OCI-LY3 (cell line): ENCODE measurements at regions not wholly inside any gene's neighbourhood (a gene's known extent, or its start where the extent isn't known, plus 50 kb on each side); places are given as distances from the start of the nearest gene placed in this dataset.

Experiments
- EZH2phosphoT487 ChIP-seq: fragments of 200-600 bp; shearing (Covaris generic); IDR thresholded peaks from 2 replicates; pipeline ENCODE4 v1.6.1; 2018; ENCODE audit warnings: antibody characterized with exemption, mixed run types, low read depth
- TF ChIP-seq, protein P1 (sequence below): fragments of 200-600, 300-600 bp; sonication (generic); IDR thresholded peaks from 2 replicates; pipeline ENCODE4 v1.5.1; 2014; ENCODE audit warnings: antibody characterized with exemption, low read length, low read depth

DNA sequence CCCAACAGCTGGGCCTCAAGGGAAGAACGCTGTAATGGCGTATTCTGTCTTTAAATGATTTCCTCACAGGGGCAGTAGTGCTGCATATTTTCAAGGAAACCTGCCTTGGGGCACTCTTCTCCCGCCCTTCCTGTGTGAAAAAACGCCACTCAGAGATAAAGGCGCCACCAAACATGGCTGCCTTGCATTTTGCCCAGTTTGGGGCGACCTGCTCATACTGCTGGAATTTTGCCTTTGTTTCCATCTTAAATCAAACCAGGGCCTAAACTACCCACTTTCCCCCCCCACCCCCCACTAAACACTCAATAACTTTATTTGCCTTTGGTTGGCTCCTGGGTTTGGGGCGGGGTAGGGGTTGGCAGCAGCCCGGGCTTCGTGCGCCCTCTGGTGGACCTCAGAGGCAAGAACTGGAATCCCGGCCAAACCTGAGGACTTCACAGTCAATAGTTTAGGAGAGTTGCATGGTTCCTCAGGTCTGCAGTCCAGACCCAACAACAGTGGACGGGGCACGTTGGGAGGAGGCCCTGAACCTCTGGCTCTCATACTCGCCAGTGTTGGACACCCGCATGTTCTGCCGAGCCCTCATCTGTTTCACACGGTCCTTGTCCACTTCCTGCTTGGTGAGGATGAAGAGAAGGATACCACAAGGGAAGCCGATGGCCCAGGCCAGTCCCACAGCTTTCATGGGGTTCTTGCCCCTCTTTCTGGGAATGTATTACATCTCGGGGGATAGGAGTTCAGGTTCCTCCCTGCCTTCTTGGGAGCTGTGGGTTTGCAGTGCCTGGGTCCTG is 220.1 kb upstream of the STK26 start:
- TF ChIP-seq, protein P1, sequence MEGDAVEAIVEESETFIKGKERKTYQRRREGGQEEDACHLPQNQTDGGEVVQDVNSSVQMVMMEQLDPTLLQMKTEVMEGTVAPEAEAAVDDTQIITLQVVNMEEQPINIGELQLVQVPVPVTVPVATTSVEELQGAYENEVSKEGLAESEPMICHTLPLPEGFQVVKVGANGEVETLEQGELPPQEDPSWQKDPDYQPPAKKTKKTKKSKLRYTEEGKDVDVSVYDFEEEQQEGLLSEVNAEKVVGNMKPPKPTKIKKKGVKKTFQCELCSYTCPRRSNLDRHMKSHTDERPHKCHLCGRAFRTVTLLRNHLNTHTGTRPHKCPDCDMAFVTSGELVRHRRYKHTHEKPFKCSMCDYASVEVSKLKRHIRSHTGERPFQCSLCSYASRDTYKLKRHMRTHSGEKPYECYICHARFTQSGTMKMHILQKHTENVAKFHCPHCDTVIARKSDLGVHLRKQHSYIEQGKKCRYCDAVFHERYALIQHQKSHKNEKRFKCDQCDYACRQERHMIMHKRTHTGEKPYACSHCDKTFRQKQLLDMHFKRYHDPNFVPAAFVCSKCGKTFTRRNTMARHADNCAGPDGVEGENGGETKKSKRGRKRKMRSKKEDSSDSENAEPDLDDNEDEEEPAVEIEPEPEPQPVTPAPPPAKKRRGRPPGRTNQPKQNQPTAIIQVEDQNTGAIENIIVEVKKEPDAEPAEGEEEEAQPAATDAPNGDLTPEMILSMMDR, result peak; percentile 73
- TF ChIP-seq EZH2phosphoT487, result no peak
